Muscle layer of colon (tissue), 2 donors: ENCODE measurements at regions not wholly inside any gene's neighbourhood (a gene's known extent, or its start where the extent isn't known, plus 50 kb on each side); places are given as distances from the start of the nearest gene placed in this dataset.

Source experiments
- H3K27ac ChIP-seq: one replicate; pipeline ENCODE4 v1.7.0; 2013; ENCODE audit warnings: low read depth, mild to moderate bottlenecking, low read length, moderate library complexity
- H3K27me3 ChIP-seq, 2 donors: one replicate each; pipeline ENCODE4 v1.7.0; 2013; ENCODE audit warnings: low read length in 2 of 2, mild to moderate bottlenecking in 2 of 2; ENCODE audit not compliant: insufficient read depth in 2 of 2, control insufficient read depth in 1 of 2
- H3K36me3 ChIP-seq: one replicate; pipeline ENCODE4 v1.7.0; 2013; ENCODE audit warnings: mild to moderate bottlenecking, low read length; ENCODE audit not compliant: insufficient read depth
- H3K4me1 ChIP-seq: one replicate; pipeline ENCODE4 v1.7.0; 2013; ENCODE audit warnings: mild to moderate bottlenecking, low read length; ENCODE audit not compliant: insufficient read depth
- H3K4me3 ChIP-seq, 2 donors: one replicate each; pipeline ENCODE4 v1.7.0; 2013; ENCODE audit warnings: low read length in 2 of 2, low read depth in 1 of 2, mild to moderate bottlenecking in 1 of 2, moderate library complexity in 1 of 2
- H3K9ac ChIP-seq: one replicate; pipeline ENCODE4 v1.7.0; 2013; ENCODE audit warnings: low read length
- H3K9me3 ChIP-seq: one replicate; pipeline ENCODE4 v1.7.0; 2013; ENCODE audit warnings: mild to moderate bottlenecking, low read length
- donor health status: abdominal sarcoma.
- donor health status: Adenocarcinoma of cecum.

- Histone ChIP-seq H3K4me1 (peaks cover 22% of the 10 kb centered on the region), H3K27ac (no peak overlapping the region), H3K27me3 (no peaks in the 10 kb centered on the region), H3K36me3 (no peaks in the 10 kb centered on the region), H3K9me3 (no peaks in the 10 kb centered on the region), H3K9ac (no peak overlapping the region), H3K4me3 (no peak overlapping the region)
Observed at GRCh38 chr1:173427146-173428054, 49.7 kb upstream of the PRDX6 start.
